ENCODE measurements at regions not wholly inside any gene's neighbourhood (a gene's known extent, or its start where the extent isn't known, plus 50 kb on each side); places are given as distances from the start of the nearest gene placed in this dataset.

- H3K36me3 Mint-ChIP-seq: no peaks in the 10 kb centered on the region
- TF ChIP-seq EZH2phosphoT487 (IDR thresholded peaks at IDR 0.05) (no peak), EZH2 (IDR thresholded peaks at IDR 0.05) (no peak), CTCF (IDR thresholded peaks at IDR 0.05) (no peak)
- H2AFZ ChIP-seq (replicated peaks): no peak overlapping the region
- H3K79me2 ChIP-seq (ENCODE audit: low read depth): no peaks in the 10 kb centered on the region
- H3K4me2 ChIP-seq: no peak overlapping the region
- peaks cover 24% of the 10 kb centered on the region for H3K4me1 Mint-ChIP-seq
- H4K20me1 ChIP-seq (ENCODE audit: low read depth): no peaks in the 10 kb centered on the region
- no peak overlapping the region for H3K27ac Mint-ChIP-seq
- no peak for DNase-seq (ENCODE audit: low spot score)
- H3K9me3 ChIP-seq (ENCODE audit: low read depth): no peaks in the 10 kb centered on the region
- H3K9me3 Mint-ChIP-seq: no peaks in the 10 kb centered on the region
- no peaks in the 10 kb centered on the region for H3K27me3 ChIP-seq
- no peaks in the 10 kb centered on the region for H3F3A ChIP-seq (ENCODE audit: low read depth)
- no peak overlapping the region for H3K4me3 ChIP-seq
- no peak overlapping the region for H3K4me3 Mint-ChIP-seq
- H3K9ac ChIP-seq: no peak overlapping the region
- no peaks in the 10 kb centered on the region for H3K36me3 ChIP-seq
- no peaks in the 10 kb centered on the region for H3K4me1 ChIP-seq
- H3K27me3 Mint-ChIP-seq (ENCODE audit: insufficient read depth, low read depth): peaks cover 5% of the 10 kb centered on the region
- H3K27ac ChIP-seq: no peak overlapping the region
Measured at GRCh38 chr20:48076747-48077146, 291.5 kb upstream of the SULF2 start.

- Histone ChIP-seq H3K79me2 (ENCODE audit: low read depth) (no peaks in the 10 kb centered on the region), H3K9ac (no peak overlapping the region), H3K27ac (no peak overlapping the region), H3K4me2 (no peak overlapping the region), H3K27me3 (no peaks in the 10 kb centered on the region), H3K4me3 (no peak overlapping the region), H3K4me1 (no peaks in the 10 kb centered on the region), H3K36me3 (no peaks in the 10 kb centered on the region), H3F3A (ENCODE audit: low read depth) (no peaks in the 10 kb centered on the region), H2AFZ (replicated peaks) (no peak overlapping the region), H3K9me3 (ENCODE audit: low read depth) (no peaks in the 10 kb centered on the region), H4K20me1 (ENCODE audit: low read depth) (no peaks in the 10 kb centered on the region)
- TF ChIP-seq EZH2phosphoT487 (IDR thresholded peaks at IDR 0.05): no peak
- no peak for TF ChIP-seq CTCF (IDR thresholded peaks at IDR 0.05)
- no peak for TF ChIP-seq EZH2 (IDR thresholded peaks at IDR 0.05)
- DNase-seq (ENCODE audit: low spot score): no peak
- H3K27me3 Mint-ChIP-seq (ENCODE audit: insufficient read depth, low read depth): peaks cover 6% of the 10 kb centered on the region
- H3K4me1 Mint-ChIP-seq: peaks cover 24% of the 10 kb centered on the region
- no peaks in the 10 kb centered on the region for H3K9me3 Mint-ChIP-seq
- no peak overlapping the region for H3K4me3 Mint-ChIP-seq
- no peaks in the 10 kb centered on the region for H3K36me3 Mint-ChIP-seq
- no peak overlapping the region for H3K27ac Mint-ChIP-seq
Measured at GRCh38 chr20:48076247-48076646, 291.0 kb upstream of the SULF2 start.

GRCh38 chr20:48075591-48076174 is 290.4 kb upstream of the SULF2 start:
- no peaks in the 10 kb centered on the region for H4K20me1 ChIP-seq (ENCODE audit: low read depth)
- no peaks in the 10 kb centered on the region for H3K9me3 ChIP-seq (ENCODE audit: low read depth)
- Mint-ChIP-seq H3K9me3 (no peaks in the 10 kb centered on the region), H3K4me1 (peaks cover 24% of the 10 kb centered on the region), H3K4me3 (no peak overlapping the region), H3K36me3 (no peaks in the 10 kb centered on the region), H3K27me3 (ENCODE audit: insufficient read depth, low read depth) (peaks cover 6% of the 10 kb centered on the region), H3K27ac (no peak overlapping the region)
- no peak overlapping the region for H3K9ac ChIP-seq
- H3K79me2 ChIP-seq (ENCODE audit: low read depth): no peaks in the 10 kb centered on the region
- H3F3A ChIP-seq (ENCODE audit: low read depth): no peaks in the 10 kb centered on the region
- H3K4me3 ChIP-seq: no peak overlapping the region
- H3K27ac ChIP-seq: no peak overlapping the region
- H3K4me1 ChIP-seq: no peaks in the 10 kb centered on the region
- H3K4me2 ChIP-seq: no peak overlapping the region
- no peaks in the 10 kb centered on the region for H3K36me3 ChIP-seq
- DNase-seq (ENCODE audit: low spot score): no peak
- H3K27me3 ChIP-seq: no peaks in the 10 kb centered on the region
- TF ChIP-seq CTCF (IDR thresholded peaks at IDR 0.05) (no peak), EZH2 (IDR thresholded peaks at IDR 0.05) (no peak), EZH2phosphoT487 (IDR thresholded peaks at IDR 0.05) (no peak)
- no peak overlapping the region for H2AFZ ChIP-seq (replicated peaks)
